ENCODE measurements at regions not wholly inside any gene's neighbourhood (a gene's known extent, or its start where the extent isn't known, plus 50 kb on each side); places are given as distances from the start of the nearest gene placed in this dataset.
"Not testable (repeated sequence)": the region's sequence is repeated elsewhere in the genome, so short reads cannot be mapped to it uniquely, and the experiment has no call there.

DNA sequence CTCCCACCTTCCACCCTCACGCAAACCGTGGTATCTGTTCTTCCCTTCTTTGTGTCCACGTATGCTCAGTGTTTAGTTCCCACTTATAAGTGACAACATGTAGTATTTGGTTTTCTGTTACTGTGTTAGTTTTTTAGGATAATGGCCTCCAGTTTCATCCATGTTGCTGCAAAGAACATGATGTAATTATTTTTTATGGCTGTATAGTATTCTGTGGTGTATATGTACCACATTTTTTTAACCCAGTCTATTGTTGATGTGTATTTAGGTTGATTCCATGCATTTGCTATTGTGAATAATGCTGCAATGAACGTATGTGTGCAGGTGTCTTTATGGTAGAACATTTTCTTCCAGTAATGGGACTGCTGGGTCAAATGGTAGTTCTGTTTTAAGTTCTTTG is 228.1 kb downstream of the FBXO8 start:
- Histone ChIP-seq H3K4me3 (ENCODE audit: low read depth, low read length) (no peak overlapping the region), H3K36me3 (no peaks in the 10 kb centered on the region), H3K27ac (no peak overlapping the region), H3K27me3 (ENCODE audit: insufficient read depth, low read depth, severe bottlenecking) (no peaks in the 10 kb centered on the region), H3K9me3 (ENCODE audit: severe bottlenecking) (no peaks in the 10 kb centered on the region)
- no peak for DNase-seq
- TF ChIP-seq, protein P1, sequence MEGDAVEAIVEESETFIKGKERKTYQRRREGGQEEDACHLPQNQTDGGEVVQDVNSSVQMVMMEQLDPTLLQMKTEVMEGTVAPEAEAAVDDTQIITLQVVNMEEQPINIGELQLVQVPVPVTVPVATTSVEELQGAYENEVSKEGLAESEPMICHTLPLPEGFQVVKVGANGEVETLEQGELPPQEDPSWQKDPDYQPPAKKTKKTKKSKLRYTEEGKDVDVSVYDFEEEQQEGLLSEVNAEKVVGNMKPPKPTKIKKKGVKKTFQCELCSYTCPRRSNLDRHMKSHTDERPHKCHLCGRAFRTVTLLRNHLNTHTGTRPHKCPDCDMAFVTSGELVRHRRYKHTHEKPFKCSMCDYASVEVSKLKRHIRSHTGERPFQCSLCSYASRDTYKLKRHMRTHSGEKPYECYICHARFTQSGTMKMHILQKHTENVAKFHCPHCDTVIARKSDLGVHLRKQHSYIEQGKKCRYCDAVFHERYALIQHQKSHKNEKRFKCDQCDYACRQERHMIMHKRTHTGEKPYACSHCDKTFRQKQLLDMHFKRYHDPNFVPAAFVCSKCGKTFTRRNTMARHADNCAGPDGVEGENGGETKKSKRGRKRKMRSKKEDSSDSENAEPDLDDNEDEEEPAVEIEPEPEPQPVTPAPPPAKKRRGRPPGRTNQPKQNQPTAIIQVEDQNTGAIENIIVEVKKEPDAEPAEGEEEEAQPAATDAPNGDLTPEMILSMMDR (IDR thresholded peaks at IDR 0.05; ENCODE audit: low read depth, low read length), result no peak

DNA sequence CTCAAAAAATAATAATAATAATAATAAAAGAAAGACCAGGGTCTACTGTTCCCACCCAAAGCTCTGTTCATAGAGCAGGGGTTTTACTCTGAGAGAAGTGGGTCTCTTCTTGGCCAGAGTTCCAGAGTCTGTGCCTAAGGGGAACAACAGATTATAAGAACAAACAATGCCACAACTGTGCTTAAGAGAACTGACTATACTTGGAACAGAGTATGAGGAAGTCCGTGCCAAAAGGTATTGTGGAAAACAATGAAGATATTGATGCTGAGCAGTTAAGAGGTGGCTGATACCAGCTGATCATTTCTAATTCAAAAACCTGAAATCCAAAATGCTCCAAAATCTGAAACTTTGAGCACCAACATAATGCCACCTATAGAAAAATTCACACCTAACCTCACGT is 229.6 kb downstream of the FBXO8 start:
- Histone ChIP-seq H3K27ac (no peak overlapping the region), H3K4me3 (ENCODE audit: low read depth, low read length) (no peak overlapping the region), H3K36me3 (no peaks in the 10 kb centered on the region), H3K9me3 (ENCODE audit: severe bottlenecking) (no peaks in the 10 kb centered on the region), H3K27me3 (ENCODE audit: insufficient read depth, low read depth, severe bottlenecking) (no peaks in the 10 kb centered on the region)
- no peak for DNase-seq
- TF ChIP-seq, protein P1 (IDR thresholded peaks at IDR 0.05; ENCODE audit: low read depth, low read length), result no peak

DNA sequence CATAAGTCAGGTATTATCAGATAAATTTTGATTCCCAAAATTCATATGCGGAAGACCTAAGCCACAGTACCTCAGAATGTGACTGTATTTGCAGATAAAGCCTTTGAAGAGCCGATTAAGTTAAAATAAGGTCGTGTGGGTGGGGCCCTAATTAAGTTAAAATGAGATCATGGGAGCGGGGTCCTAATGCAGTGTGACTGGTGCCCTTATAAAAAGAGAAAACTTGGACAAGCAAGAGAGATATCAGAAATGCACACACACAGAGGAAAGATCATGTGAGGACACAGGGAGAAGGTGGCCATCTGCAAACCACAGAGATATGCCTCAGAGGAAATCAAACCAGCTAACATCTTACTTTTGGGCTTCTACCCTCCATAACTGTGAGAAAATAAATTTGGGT is 236.1 kb downstream of the FBXO8 start:
- DNase-seq, result no peak
- Histone ChIP-seq H3K36me3 (no peaks in the 10 kb centered on the region), H3K4me3 (ENCODE audit: low read depth, low read length) (no peak overlapping the region), H3K9me3 (ENCODE audit: severe bottlenecking) (no peaks in the 10 kb centered on the region), H3K27ac (no peak overlapping the region), H3K27me3 (ENCODE audit: insufficient read depth, low read depth, severe bottlenecking) (no peaks in the 10 kb centered on the region)
- TF ChIP-seq, protein P1 (IDR thresholded peaks at IDR 0.05; ENCODE audit: low read depth, low read length), result no peak

DNA sequence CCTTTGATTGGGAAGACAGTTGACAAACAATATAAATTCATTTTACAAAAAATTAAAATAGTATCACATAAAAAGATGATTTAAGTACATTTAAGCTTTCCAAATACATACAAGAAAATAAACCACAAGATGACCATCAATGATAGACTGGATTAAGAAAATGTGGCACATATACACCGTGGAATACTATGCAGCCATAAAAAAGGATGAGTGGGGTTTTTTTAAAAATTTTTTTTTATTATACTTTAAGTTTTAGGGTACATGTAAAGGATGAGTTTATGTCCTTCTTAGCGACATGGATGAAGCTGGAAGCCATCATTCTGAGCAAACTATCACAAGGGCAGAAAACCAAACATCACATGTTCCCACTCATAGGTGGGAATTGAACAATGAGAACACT is 237.6 kb downstream of the FBXO8 start:
- H3K27me3 ChIP-seq (ENCODE audit: insufficient read depth, low read depth, severe bottlenecking); H3K9me3 ChIP-seq (ENCODE audit: severe bottlenecking); H3K27ac ChIP-seq; H3K4me3 ChIP-seq (ENCODE audit: low read depth, low read length); H3K36me3 ChIP-seq; DNase-seq: not testable (repeated sequence)

DNA sequence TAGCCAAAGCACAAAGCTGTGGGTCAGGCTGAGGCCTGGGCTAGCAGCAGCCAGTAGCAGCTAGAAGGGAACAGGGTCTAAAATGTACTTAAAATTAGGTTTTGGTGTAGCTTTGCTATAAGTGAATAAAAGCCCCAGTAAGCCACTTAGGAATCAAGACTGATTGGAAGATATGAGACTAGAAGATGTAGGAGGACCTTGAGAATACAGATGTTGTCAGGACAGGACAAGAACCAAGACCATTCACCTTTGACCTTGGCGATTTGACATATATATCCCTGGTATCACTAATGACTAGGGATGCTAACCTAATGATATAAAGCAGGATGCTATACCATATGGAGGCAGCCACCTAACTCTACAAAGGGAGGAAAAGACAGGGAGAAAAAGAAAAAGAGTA is 238.1 kb downstream of the FBXO8 start:
- Histone ChIP-seq H3K27ac (no peak overlapping the region), H3K27me3 (ENCODE audit: insufficient read depth, low read depth, severe bottlenecking) (no peaks in the 10 kb centered on the region), H3K36me3 (no peaks in the 10 kb centered on the region), H3K4me3 (ENCODE audit: low read depth, low read length) (no peak overlapping the region), H3K9me3 (ENCODE audit: severe bottlenecking) (no peaks in the 10 kb centered on the region)
- DNase-seq, result no peak
- TF ChIP-seq, protein P1 (IDR thresholded peaks at IDR 0.05; ENCODE audit: low read depth, low read length), result no peak

DNA sequence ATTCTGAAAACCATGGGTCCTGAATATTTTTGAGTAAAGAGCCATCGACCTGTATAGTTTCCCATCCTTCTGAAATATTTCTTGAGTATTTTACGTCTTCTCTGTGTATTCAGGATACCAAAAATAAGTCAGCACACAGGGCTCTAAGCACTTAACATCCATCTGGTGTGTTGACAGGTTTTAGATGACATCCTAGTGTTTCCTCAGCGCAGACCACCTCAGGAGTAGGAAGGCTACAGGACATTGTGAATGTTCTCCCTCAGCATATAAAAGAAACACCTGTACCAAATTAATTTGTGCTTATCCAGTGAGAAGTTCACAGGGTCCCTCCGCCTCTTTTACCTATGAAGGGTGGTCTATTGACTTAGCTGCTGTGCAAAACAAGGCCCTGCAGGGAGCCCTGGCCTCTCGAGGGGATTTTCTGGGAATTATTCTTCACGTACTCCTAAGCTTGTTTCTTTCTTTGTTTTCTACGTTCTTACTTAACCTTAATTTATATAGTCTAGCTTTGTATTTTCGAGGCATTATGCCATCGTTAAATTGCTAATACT is 241.8 kb downstream of the FBXO8 start:
- no peak for DNase-seq
- H3K36me3 ChIP-seq, result no peaks in the 10 kb centered on the region
- TF ChIP-seq, protein P1 (IDR thresholded peaks at IDR 0.05; ENCODE audit: low read depth, low read length), result no peak
- H3K9me3 ChIP-seq (ENCODE audit: severe bottlenecking), result no peaks in the 10 kb centered on the region
- no peak overlapping the region for H3K4me3 ChIP-seq (ENCODE audit: low read depth, low read length)
- no peaks in the 10 kb centered on the region for H3K27me3 ChIP-seq (ENCODE audit: insufficient read depth, low read depth, severe bottlenecking)
- H3K27ac ChIP-seq, result no peak overlapping the region
